Gastrocnemius medialis (tissue), 4 donors: ENCODE measurements at regions not wholly inside any gene's neighbourhood (a gene's known extent, or its start where the extent isn't known, plus 50 kb on each side); places are given as distances from the start of the nearest gene placed in this dataset.
"Not testable (repeated sequence)": the region's sequence is repeated elsewhere in the genome, so short reads cannot be mapped to it uniquely, and the experiment has no call there.

Source experiments
- ATAC-seq, 2 donors: fragments of 150-250 bp; one replicate each; pipeline ENCODE4 v1.9.1; 2016
- DNase-seq, 2 donors: peaks; one replicate each; pipeline ENCODE4 v3.0.0-alpha.2; 2019
- H3K27ac ChIP-seq, 4 donors: fragments of 200-600 bp; sonication (generic); 1 replicate in 1 of 4; 2 replicates in 3 of 4; pipeline ENCODE4 v1.5.1; 2016 to 2018; ENCODE audit warnings: mild to moderate bottlenecking in 2 of 4, moderate library complexity in 1 of 4
- H3K27me3 ChIP-seq, 3 donors: fragments of 200-600 bp; sonication (generic) in 2 of 3; 1 replicate in 1 of 3; 2 replicates in 2 of 3; pipeline versions ENCODE4 v1.5.1 to v1.6.0; 2016 to 2019; ENCODE audit warnings: mild to moderate bottlenecking in 1 of 3, moderate library complexity in 1 of 3
- H3K36me3 ChIP-seq, 2 donors: fragments of 200-600 bp; sonication (generic) in 1 of 2; one replicate each; pipeline ENCODE4 v1.5.1; 2017 to 2018
- H3K4me1 ChIP-seq, 2 donors: fragments of 200-600 bp; sonication (generic) in 1 of 2; one replicate each; pipeline ENCODE4 v1.5.1; 2016 to 2017; ENCODE audit warnings: mild to moderate bottlenecking in 2 of 2
- H3K4me3 ChIP-seq, 4 donors: fragments of 200-600 bp; sonication (generic) in 3 of 4; 1 replicate in 1 of 4; 2 replicates in 3 of 4; pipeline ENCODE4 v1.5.1; 2016 to 2019; ENCODE audit warnings: mild to moderate bottlenecking in 2 of 4
- H3K9me3 ChIP-seq, 3 donors: fragments of 200-600 bp; sonication (generic) in 2 of 3; 1 replicate in 1 of 3; 2 replicates in 2 of 3; pipeline ENCODE4 v1.5.1; 2016 to 2019
- POLR2A ChIP-seq, 2 donors: fragments of 450-650 bp; IDR thresholded peaks; one replicate each; pipeline ENCODE4 v1.6.1; 2017; ENCODE audit warnings: antibody characterized with exemption in 2 of 2, mild to moderate bottlenecking in 2 of 2, moderate library complexity in 2 of 2
- in situ Hi-C, 4 donors: fragments of 200-750 bp; cut with MboI; loops; one replicate each; pipeline versions ENCODE4 v1.15.0 to v1.8.0; 2017; ENCODE audit warnings: low sequenced_read_pairs in 4 of 4
- intact Hi-C: fragments of 100-400 bp; cut with DNase I; formaldehyde crosslinking; loops from one replicate; pipeline ENCODE4 v1.15.1; 2023; ENCODE audit warnings: low total_unique reads
- TF ChIP-seq, protein P1 (sequence below), 5 experiments: fragments of 450-650 bp in 3 of 5; fragments of 200-600 bp in 2 of 5; sonication (generic) in 2 of 5; IDR thresholded peaks in 4 of 5; conservative IDR thresholded peaks in 1 of 5; 1 replicate in 4 of 5; 2 replicates in 1 of 5; pipeline ENCODE4 v1.5.1; 2016 to 2019; ENCODE audit warnings: antibody characterized with exemption in 5 of 5, mild to moderate bottlenecking in 3 of 5, moderate library complexity in 3 of 5

DNA sequence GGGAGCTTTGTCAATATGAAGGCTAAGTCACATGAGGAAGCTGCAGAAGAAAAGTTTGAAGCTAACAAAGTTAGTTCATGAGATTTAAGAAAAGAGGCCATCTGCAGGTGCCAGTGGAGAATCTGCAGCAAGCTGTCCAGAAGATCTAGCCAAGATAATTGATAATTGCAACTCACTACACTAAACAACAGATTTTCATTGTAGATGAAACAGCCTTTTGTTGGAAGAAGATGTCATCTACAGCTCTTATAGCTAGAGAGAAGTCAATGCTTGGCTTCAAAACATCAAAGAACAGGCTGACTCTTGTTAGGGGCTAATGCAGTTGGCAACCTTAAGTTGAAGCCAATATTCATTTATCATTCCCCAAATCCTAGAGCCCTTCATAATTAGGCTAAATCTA is 83.7 kb downstream of the RIN2 start:
- H3K27ac ChIP-seq, result no peak overlapping the region
- no peaks in the 10 kb centered on the region for H3K36me3 ChIP-seq
- peaks cover 0 to 6% of the 10 kb centered on the region in 2 donors for H3K4me1 ChIP-seq
- TF ChIP-seq, protein P1, sequence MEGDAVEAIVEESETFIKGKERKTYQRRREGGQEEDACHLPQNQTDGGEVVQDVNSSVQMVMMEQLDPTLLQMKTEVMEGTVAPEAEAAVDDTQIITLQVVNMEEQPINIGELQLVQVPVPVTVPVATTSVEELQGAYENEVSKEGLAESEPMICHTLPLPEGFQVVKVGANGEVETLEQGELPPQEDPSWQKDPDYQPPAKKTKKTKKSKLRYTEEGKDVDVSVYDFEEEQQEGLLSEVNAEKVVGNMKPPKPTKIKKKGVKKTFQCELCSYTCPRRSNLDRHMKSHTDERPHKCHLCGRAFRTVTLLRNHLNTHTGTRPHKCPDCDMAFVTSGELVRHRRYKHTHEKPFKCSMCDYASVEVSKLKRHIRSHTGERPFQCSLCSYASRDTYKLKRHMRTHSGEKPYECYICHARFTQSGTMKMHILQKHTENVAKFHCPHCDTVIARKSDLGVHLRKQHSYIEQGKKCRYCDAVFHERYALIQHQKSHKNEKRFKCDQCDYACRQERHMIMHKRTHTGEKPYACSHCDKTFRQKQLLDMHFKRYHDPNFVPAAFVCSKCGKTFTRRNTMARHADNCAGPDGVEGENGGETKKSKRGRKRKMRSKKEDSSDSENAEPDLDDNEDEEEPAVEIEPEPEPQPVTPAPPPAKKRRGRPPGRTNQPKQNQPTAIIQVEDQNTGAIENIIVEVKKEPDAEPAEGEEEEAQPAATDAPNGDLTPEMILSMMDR (IDR thresholded peaks at IDR 0.05 in 4 of 5, conservative IDR thresholded peaks at IDR 0.05 in 1 of 5), result no peak
- TF ChIP-seq POLR2A (IDR thresholded peaks at IDR 0.05), result no peak
- H3K9me3 ChIP-seq, result no peaks in the 10 kb centered on the region
- no peak for ATAC-seq
- H3K4me3 ChIP-seq, result no peak overlapping the region
- DNase-seq, result no peak
- intact Hi-C loops, result no loop called here
- in situ Hi-C loops, result no loop called here
- H3K27me3 ChIP-seq, result no peaks in the 10 kb centered on the region

DNA sequence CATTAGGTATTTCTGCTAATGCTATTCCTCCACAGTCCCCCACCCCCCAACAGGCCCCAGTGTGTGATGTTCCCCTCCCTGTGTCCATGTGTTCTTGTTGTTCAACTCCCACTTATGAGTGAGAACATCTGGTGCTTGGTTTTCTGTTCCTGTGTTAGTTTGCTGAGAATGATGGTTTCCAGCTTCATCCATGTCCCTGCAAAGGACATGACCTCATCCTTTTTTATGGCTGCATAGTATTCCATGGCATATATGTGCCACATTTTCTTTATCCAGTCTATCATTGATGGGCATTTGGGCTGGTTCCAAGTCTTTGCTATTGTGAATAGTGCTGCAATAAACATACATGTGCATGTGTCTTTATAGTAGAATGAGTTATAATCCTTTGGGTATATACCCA is 86.8 kb downstream of the RIN2 start:
- DNase-seq, H3K27me3 ChIP-seq, H3K36me3 ChIP-seq, in situ Hi-C loops, H3K4me3 ChIP-seq, ATAC-seq, H3K4me1 ChIP-seq, H3K27ac ChIP-seq, H3K9me3 ChIP-seq, intact Hi-C loops: not testable (repeated sequence)

DNA sequence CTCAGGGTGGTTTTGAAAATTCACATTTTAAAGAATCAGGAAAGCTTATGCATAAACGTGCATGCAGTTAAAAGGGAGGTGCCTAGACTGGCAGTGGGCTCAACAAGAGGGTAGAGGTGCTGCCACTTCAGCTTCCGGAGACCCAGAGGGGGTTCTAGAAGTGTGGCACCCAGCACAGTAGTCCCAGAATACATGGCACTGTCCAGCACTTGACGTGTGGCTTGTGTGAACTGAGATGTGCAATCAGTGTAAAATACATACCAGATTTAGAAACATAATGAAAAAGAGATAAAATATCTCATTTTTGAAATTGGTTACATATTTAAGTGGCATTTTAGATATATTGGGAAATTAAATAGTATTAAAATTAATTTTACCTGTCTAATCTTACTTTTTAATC is 89.3 kb downstream of the RIN2 start:
- intact Hi-C loops, result no loop called here
- no peak for ATAC-seq
- no peak overlapping the region for H3K27ac ChIP-seq
- TF ChIP-seq, protein P1 (IDR thresholded peaks at IDR 0.05 in 4 of 5, conservative IDR thresholded peaks at IDR 0.05 in 1 of 5), result no peak
- TF ChIP-seq POLR2A (IDR thresholded peaks at IDR 0.05), result no peak
- H3K4me1 ChIP-seq, result peaks cover 7 to 9% of the 10 kb centered on the region in 2 donors
- H3K27me3 ChIP-seq, result no peaks in the 10 kb centered on the region
- in situ Hi-C loops, result no loop called here
- H3K36me3 ChIP-seq, result no peaks in the 10 kb centered on the region
- H3K4me3 ChIP-seq, result no peak overlapping the region
- no peaks in the 10 kb centered on the region for H3K9me3 ChIP-seq
- DNase-seq, result no peak

DNA sequence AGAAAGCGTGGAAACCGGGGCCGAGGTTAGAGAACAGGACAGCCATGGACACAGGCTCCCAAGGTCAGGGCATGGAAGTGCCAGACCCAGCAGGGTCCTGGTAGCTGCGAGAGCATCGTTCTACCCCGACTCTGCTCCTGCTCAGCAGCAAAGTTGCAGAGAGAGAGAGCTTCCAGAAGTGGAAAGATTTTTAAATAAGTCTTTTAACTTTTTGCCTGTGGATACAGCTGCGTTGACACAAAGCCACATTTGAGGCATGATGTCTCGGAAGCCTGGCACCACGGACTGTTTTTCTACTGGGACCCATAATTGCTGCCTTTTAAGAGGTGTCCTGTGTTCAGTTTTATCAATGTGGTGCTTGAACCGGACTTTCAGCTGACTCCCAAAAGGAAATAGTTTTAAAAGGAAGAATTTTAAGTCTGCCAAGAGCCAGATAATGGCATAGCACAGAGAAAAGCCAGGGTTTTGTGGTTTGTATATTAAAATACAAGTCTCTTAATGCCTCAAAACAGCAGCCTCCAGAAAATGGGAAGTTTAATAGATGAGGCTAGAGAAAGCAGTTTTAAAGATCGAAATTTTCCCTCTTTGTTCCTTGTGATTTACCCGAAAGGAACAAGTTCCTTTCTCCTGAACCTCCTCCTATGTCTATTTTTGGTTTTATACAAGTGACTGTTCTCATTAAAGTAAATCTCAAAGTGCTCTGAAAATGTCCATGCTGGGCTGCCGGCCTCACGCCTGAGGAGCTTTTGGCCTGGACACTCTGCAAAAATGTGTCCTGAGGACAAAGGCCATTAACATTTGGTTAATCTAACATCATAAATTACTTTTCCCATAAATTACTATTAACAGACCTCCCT is 91.5 kb downstream of the RIN2 start:
- TF ChIP-seq POLR2A (IDR thresholded peaks at IDR 0.05), result no peak
- TF ChIP-seq, protein P1 (IDR thresholded peaks at IDR 0.05 in 4 of 5, conservative IDR thresholded peaks at IDR 0.05 in 1 of 5), result no peak
- in situ Hi-C loops (no loop called here), intact Hi-C loops (no loop called here)
- Histone ChIP-seq H3K36me3 (no peaks in the 10 kb centered on the region), H3K27ac (peak overlapping the region; percentile 15 to 62 (median 48)), H3K4me3 (no peak overlapping the region), H3K4me1 (peaks cover 7 to 9% of the 10 kb centered on the region in 2 donors), H3K9me3 (no peaks in the 10 kb centered on the region), H3K27me3 (no peaks in the 10 kb centered on the region)
- ATAC-seq (peak in 1 of 2 donors; percentile 30), DNase-seq (no peak)

DNA sequence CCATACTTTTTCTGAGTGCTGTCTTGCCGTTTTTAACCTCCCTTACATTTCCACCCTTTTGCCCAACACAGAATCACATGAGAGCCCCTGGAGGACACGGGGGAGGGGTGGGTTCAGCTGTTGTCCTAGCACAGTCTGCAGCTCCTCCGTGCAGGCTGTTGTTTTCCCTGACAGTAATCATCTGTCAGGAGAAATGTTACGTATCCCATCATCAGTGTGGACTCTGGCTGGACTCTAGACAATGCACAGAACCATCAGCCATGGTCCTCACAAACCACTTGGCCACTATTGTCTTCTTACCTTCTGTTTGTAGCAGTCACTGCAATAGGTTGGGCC is 92.1 kb downstream of the RIN2 start:
- ATAC-seq (peak in 1 of 2 donors; percentile 45), DNase-seq (peak in 1 of 2 donors; percentile 33)
- Histone ChIP-seq H3K27me3 (no peaks in the 10 kb centered on the region), H3K36me3 (no peaks in the 10 kb centered on the region), H3K9me3 (no peaks in the 10 kb centered on the region), H3K4me3 (no peak overlapping the region), H3K4me1 (peaks cover 7 to 9% of the 10 kb centered on the region in 2 donors), H3K27ac (peak overlapping the region; percentile 15 to 62 (median 48))
- in situ Hi-C loops, result no loop called here
- intact Hi-C loops, result no loop called here
- TF ChIP-seq, protein P1 (IDR thresholded peaks at IDR 0.05 in 4 of 5, conservative IDR thresholded peaks at IDR 0.05 in 1 of 5), result no peak
- TF ChIP-seq POLR2A (IDR thresholded peaks at IDR 0.05), result no peak
